G401 (cell line): ENCODE measurements at regions not wholly inside any gene's neighbourhood (a gene's known extent, or its start where the extent isn't known, plus 50 kb on each side); places are given as distances from the start of the nearest gene placed in this dataset.

Experiments
- DNase-seq: peaks from one replicate; pipeline ENCODE4 v3.0.0-alpha.2; 2015; ENCODE audit warnings: low spot score
- in situ Hi-C: cut with HindIII; loops from 2 replicates; pipeline ENCODE4 v1.10.0; 2016; ENCODE audit warnings: low sequenced_read_pairs, mixed read lengths

DNA sequence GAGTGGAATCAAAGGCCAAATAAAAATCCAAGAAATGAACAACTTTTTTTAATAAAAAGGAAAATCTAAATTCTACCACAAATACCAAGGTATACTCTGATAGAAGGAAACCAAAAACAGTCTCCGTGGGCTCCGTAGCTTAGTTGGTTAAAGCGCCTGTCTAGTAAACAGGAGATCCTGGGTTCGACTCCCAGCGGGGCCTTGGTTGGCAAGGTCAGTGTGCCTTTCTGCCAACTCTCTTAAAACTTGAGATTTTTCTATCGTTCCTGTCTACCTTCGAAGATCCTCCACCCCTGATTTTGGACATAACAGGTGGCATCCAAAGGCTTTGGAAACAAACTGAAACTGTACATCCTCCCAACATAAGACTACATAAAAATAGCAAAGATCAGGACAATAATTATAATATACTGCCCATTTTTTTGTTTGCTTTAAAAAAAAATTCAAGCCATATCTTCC, 197.9 kb downstream of the TRIM27 start:
- peak; percentile 19 for DNase-seq
- in situ Hi-C loops, result no loop called here

DNA sequence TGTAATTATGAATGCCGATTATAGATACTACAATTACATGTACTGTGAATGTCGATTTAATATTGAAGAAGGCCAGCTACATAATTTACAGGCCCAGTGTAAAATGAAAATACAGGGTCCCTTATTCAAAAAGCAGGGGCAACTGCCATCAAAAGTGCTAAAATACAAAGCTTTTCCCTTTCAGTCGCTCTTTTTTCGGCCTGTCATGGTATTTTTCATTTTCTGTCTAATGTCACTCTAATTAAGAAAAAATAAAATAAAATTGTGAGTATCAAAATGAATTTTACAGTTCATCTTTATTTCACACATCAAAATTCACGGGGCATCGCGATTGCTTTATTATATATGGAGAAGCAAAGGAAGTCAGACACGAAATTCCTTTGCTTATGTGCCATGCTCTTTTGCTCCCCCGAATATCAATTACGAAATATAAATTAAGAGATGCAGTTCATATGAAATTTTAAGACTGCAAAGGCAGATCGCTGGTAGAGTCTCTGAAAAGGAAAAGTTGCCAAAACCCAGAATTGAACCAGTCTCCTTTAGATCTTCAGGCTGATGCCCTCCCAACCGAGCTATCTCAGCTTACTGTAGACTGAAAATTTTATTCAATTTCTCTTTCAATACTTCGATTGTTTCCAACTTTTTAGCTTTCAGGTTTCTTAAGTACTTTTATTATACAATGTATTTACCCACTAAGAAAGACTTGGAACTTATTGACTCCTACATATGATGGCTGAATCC, 197.0 kb downstream of the TRIM27 start:
- DNase-seq, result no peak
- in situ Hi-C loops, result no loop called here

DNA sequence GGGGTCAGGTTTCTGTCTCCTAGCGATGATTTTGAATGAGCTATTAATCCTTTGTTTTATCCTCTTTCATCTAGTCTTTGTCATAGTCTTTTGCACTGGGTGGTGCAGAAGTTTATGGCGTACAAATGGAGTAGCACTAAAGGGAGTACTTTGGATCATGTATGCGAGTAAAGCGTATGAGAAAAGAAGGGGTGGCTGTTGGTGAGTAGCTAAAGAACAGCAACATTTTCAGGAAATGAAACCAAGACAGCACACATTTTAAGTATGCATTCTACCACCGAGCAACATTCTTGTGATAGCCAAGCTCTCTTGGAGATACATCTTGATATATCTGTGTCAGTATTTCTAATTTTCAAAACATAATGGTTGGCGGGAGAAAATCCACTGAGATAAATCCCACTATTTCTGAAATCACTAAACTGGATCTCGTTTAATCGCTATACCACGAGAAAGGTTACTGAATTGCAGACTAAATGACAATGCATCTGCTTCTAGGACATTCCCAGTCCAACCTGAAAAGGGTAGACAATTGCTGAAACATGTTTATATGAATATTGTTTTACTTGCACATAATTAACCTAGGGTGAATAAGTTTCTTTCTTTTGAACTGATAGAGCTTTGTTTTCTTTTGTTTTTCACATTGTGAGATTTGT, 196.1 kb downstream of the TRIM27 start:
- no peak for DNase-seq
- in situ Hi-C loops, result no loop called here

DNA sequence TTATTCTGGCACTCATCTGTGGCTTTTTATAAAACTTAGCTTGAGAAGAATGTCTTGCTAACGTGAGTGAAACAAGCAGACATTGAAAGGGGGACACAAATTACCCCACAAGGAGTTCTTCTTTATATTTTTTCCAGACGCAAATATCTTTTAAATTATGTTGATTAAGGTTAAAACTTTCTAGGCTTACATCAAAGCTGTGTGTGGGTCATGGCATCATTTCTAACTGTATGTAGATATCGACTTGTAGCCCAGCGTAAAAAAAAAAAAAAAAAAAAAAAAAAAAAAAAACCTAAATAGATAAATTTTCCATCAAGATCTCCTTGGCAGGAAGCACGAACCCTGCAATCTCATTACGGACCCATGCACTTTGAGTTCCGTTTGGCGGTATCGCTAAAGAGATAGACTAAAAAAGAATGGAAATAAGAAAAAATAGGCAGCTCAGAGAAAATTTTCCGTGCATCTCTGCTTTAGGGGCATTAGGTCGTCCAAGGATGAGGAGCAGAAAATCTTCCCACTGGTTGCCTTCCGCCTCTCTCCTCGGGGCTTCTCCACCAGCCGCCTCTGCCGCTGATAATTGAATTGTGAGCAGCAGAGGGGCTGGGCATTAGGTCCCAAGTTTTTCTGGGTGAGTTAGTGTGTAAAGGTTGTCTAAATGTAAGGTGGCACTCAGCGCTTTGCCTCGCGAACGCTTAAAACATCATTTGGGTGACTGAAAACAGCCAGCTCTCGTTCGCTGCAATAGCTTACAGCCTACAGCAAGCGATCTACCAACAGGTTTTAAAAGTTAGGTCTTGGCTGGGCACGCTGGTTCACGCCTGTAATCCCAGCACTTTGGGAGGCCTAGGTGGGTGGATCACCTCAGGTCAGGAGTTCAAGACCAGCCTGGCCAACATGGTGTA, 194.0 kb downstream of the TRIM27 start:
- no peak for DNase-seq
- in situ Hi-C loops, result no loop called here

DNA sequence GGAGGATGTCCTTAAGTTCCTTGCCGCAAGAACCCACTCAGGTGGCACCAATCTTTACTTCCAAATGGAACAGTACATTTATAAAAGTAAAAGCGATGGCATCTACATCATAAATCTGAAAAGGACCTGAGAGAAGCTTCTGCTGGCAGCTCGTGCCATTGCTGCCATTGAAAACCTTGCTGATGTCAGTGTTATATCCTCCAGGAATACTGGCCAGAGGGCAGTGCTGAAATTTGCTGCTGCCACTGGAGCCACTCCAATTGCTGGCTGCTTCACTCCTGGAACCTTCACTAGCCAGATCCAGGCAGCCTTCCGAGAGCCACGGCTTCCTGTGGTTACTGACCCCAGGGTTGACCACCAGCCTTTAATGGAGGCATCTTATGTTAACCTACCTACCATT, 191.7 kb downstream of the TRIM27 start:
- no peak for DNase-seq
- in situ Hi-C loops, result no loop called here

DNA sequence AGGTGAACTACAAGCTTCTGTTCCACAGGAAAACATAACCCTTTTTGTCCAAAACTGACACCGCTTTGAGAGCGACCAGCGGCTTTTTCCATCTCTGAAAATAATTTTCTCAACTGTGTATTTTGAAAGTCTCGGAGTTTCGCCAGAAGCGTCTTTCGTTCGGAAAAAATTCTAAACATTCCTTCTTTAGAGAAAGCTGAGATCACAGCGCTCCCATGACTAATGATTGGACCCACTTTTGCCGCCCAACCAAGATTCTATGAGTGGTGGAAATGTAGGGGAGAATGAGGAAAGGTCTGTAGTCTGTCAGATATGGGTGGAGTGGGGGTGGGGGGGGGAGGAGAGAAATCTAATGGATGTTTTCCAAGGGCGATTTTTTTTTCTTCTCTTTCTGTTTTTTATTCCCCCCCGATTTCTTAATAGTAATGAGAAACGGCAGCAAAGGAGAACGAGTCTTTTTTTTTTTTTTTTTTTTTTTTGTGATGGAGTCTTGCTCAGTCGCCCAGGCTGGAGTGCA, 189.3 kb downstream of the TRIM27 start:
- in situ Hi-C loops, result no loop called here
- DNase-seq, result no peak

DNA sequence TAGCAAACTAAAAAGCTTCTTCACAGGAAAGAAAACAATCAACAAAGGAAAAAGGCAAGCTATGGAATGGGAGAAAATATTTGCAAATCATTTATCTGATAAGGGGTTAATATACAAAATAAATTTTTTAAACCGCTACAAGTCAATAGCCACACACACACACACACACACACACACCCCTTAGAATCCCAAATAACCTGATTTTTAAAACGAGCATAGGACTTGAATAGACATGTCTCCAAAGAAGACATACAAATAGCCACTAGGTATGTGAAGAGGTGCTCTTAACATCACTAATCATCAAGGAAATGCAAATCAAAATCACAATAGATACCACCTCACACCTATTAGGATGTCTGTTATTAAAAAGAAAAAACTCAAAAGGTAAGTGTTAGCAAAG, 187.7 kb downstream of the TRIM27 start:
- in situ Hi-C loops, result no loop called here
- DNase-seq, result no peak

DNA sequence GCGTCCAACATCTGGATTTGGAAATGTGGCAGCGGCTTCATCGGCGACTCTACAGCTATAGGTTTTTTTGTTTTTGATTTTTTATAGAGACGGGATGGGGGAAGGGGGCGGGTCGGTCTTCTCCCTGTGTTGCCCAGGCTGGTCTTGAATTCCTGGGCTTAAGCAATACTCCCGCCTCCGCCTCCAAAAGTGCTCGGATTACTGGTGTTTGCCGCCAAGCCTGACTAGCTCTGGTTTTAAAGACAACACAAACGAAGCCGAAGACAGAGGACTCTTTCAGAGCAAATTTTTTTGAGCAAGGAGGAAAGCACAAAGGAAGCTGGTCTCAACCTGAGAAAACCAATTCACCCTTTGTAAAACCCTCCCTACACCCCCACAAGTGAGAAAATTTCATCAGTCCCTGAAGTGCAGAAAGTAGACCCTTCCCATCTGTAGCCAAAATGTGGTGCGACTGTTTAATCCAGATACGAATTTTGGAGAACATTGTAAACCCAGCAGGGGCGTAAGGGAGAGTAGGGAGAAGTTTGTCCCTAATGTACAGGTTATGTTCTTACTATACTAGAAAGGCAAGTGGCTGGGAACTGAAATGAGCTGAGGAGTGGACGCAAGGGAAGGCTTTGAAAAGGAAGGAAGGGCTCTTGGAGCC, 185.9 kb downstream of the TRIM27 start:
- in situ Hi-C loops, result no loop called here
- no peak for DNase-seq

DNA sequence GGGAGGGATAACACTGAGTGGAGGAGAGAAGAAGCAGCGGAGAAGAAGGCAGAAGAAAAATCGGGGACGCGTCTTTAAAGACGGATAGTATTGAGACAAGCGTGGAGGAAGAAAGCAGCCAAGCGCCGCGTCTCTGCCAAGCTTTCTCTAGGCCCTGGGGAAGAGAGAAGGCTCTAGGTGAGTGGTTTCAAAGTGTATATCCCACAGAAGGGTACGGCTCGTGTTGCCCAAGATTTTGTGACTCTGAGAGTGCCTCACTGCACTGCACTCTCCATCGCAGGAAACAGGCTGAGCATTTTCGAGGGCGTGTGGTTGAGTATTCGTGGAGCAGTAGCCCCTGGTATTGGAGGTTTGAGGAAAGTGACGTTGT, 185.4 kb downstream of the TRIM27 start:
- DNase-seq, result no peak
- in situ Hi-C loops, result no loop called here

DNA sequence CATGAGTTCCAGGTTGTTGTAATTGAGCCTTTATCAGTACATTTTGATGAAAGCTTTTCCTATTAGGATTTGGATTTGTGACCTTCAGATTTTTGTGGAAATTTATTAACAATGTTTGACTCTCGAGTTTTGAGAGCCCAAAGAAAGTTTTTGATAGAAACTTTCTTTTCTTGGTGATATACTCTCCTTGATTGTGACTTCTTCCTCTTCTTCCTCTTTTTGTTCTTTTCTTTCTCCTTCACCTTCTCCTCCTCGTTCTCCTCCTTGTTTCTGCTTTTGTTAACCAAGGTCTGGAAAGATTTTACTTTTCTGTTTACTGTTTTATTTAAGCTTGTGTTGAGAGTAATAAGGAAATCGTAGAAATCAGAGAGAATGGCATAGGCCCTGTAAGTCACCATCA, 182.4 kb downstream of the TRIM27 start:
- DNase-seq, result no peak
- in situ Hi-C loops, result no loop called here

DNA sequence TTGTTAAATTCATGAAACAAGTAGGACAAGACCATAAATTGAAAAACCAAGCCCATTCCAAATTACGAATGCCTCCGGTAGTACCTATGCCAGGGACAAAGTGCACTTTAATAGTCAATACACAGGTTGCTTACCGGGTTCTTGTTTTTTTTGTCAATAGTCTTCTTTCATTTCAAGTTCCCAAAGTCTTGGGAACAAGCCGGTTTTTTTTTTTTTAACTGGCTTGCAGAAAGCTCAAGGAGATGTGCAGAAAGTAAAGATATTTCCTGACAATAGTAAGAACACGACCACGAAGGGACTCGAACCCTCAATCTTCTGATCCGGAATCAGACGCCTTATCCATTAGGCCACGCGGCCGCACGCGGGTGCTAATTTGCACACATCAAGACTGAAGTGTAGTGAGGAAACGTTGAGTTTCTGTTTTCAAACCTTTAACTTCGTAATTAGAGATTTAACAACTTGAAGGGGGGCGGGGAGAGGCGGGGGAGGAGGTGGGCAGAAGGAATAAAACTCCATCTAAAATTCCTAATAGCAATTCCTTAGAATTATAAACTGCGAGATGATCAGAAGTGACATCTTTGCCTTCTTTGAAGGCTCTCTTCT, 181.0 kb downstream of the TRIM27 start:
- in situ Hi-C loops, result no loop called here
- DNase-seq, result peak; percentile 35

DNA sequence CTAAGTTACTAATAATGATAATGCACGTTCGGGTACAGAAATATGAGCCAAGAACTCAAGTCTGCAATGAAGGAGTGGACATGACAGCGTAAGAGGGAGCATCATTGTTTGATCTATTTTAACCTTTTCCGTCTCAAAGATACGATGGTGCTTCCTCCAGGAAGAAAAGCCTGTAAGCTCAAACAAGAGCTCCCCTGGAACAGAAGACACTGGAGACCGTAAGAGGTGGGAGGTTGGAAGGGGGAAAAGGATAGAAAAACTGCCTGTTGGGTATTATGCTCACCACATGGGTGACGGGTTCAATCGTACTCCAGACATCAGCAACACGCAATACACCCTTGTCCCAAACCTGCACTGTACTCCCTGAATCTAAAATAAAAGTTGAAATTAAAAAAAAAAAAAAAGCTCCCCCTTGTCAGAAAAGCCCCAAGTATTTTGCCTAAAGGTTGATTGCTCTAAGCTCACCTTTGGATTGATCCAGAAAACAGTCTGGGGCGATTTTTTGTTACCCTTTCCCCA, 180.5 kb downstream of the TRIM27 start:
- in situ Hi-C loops, result no loop called here
- DNase-seq, result no peak

DNA sequence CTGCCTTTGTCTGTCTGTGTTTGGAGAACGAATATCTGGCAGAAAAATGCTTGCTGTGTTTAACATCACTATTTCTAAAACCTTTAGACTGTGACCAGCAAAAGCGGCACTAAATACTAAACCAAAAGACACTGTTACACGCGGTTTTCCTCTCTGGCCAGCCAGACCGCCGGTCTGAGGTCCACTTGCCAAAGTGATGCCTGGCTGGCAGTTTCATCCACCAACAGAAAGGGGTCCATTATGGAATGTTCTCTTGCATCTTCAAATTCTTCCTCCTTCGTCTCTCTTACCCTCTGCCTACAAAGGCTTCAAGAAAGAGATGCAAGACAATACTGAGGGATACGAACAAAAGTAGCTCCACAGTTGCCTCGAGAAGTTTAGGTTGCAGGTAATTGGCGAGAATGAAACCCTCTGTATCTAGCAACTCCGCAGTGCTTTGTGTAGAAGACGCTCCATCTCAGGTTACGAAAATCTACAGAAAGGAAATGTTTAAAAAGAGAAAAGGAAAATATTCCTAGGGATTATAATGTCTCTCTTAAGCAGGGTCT, 176.6 kb downstream of the TRIM27 start:
- in situ Hi-C loops, result no loop called here
- DNase-seq, result no peak

DNA sequence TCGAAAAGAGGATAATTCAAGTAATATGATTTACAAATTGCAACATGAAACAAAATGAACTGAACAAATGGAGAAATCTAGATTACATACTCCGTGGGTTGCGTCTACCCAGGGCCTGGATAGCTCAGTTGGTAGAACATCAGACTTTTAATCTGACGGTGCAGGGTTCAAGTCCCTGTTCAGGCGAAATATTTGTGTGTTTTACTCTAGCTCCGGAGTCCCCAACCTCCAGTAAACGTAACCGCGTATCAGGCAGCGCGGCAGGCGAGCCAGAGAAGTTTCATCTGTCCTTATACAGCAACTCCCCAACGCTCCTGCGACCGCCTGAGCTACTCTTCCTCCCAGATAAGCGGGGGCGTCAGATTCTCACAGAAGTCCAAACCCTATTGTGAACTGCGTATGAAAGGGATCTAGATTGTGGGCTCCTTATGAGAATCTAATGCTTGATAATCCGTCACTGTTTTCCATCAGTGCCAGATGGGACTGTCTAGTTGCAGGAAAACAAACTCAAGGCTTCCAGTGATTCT, 176.1 kb downstream of the TRIM27 start:
- in situ Hi-C loops, result no loop called here
- DNase-seq, result peak; percentile 43

DNA sequence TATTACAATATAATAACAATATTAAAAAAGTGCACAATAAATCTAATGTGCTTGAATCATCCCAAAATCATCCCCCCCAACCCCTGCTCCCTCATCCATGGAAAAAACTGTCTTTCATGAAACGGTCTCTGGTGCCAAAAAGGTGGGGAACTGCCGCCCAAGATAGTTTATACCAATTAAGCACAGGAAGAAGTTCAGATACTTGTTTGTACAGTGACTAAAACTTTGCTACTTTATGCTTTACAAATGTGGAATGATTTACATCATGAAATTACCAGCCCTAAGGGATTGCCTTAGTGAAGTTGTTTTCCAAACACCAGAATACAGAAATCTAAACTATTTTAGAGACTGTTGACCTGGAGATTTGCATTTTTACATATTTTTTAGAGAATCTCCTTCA, 175.6 kb downstream of the TRIM27 start:
- in situ Hi-C loops, result no loop called here
- no peak for DNase-seq

DNA sequence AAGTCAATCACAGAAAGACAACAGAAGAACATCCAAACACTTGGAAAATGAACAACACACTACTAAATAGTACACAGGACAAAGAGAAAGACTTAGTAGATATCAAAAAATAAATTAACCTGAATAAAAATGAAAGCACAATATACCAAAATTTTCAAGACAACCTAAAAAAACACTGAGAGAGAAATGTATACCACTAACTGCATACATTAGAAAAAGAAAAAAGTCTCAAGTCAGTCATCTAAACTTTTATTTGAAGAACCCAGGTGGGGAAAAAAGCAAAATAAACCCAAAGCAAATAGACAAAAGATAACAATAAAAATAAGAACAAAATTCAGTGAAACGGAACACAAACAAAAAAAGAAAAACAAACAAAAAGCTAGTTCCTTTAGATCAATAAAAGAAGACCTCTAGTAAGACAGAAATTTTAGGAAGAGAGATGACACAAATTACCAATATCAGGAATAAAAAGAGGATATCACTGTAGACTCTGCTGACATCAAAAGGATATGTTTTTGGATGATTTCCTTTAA, 172.8 kb downstream of the TRIM27 start:
- in situ Hi-C loops, result no loop called here
- DNase-seq, result no peak

DNA sequence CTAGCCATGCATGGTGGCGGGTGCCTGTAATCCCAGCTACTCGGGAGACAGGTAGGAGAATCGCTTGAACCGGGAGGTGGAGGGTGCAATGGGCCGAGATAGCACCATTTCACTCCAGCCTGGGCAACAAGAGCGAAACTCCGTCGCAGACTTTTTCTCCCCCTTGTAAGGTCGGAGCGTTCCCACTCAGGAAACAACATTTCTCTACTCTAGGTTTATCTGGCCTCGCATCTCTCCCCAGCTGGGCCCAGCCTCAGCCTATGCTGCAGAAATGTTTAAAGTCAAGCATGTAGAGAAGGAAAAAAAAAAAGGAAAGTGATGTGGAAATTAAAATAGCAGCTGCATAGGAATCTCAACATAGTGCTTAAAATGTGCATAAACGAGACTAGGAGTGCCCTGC, 172.3 kb downstream of the TRIM27 start:
- in situ Hi-C loops, result no loop called here
- DNase-seq, result no peak

DNA sequence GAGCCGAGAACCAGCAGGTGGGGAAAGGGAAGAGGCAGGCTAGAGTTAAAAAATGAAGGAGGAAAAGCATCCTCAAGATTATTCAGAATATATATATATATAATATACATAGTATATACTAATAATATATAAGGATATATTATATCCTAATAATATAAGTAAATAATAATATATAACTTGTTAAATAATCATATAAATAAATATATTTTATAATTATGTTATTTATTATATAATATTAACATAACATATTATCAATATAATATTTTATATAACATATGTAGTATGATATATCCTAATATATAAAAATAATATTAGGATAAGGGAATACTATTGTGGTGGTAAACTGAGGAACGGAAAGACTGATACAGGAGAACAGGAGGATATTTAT, 171.8 kb downstream of the TRIM27 start:
- in situ Hi-C loops, result no loop called here
- DNase-seq, result no peak
